Activated gamma-delta T cell treated with anti-CD3 and anti-CD28 coated beads, Interleukin-2, amount 50 U/mL, for 16 hours (primary cell): ENCODE measurements at regions not wholly inside any gene's neighbourhood (a gene's known extent, or its start where the extent isn't known, plus 50 kb on each side); places are given as distances from the start of the nearest gene placed in this dataset.

Source experiments
- DNase-seq: peaks from one replicate; pipeline ENCODE4 v3.0.0-alpha.2; 2020; ENCODE audit warnings: low read depth

DNA sequence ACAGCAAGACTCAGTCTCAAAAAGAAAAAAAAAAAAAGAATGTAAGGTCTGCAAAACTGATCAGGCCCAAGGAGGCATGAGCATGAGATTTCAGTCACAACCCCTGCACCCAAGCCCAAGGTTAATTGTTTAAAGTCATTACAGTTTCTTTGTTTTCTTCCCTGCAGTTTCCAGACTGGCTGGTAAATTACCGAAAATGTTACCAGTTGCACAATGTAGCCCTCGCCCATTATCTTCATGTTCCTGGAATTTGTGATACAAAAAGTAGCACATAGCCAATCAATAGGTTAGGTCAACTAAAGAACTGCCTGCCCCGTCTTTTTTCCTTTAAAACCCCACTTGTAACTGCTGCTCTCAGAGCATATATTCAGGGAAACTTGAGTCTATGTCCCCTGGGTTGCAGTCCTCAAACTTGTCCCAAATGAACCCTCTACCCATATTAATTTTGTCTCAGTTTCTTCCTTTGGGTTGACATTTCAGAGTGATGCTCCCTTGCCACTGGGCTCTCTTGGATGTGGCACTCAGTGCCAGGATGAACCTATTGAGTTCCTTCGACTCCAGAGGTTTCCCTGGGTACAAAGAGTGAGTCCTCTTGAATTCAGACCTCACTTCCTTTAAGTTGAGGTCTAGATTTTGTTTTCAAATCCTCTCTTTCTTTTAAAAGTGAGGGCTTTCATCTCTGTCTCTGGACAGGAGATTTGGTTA is 216.2 kb upstream of the HS6ST1 start:
- DNase-seq = no peak

DNA sequence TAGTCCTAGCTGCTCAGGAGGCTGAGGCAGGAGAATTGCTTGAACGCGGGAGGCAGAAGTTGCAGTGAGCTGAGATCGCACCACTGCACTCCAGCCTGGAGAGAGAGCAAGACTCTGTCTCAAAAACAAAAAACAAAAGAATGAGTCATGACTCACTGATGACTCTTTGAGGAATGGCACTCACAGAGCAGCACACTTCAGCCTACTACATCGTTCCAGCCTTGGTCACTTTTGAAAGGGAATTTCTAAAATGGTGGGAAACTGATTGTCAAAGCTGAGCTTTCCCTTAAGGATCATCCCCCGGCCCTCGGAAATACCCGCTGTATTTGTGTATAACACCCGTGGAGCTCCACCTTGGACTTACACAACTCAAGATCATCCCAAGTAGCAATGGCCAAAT is 217.3 kb upstream of the HS6ST1 start:
- DNase-seq = no peak

DNA sequence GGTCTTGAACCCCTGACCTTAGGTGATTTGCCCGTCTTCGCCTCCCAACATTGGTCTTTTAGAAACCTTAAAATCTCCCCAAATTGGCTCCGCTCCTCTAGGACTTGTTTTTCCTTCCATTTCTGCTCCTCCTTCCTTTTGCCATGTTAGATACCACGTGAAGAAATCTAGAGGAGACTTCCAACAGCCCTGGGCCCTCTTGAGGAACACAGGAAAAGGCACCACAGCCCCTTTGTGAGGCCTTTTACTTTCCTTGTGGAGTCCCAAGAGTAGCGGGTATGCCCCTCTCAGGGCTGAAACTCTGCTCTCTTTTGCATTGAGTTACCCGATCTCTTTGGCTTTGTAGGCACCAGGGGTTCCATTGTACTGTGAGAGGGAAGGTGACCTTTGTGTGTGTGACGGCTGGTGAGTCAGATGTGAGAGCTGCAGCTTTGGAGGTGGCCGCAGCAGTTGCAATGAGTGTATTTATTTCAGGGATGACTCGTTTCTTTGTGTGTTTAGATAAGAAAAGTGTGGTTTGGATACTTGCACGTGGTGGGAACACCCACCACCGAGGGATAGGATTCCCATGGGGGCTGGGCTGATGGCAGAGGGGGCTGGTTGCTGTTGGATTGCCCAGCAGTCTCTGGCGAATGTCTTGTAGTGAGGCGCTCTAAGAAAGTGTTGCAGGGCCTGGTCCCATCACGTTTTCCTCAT is 218.4 kb upstream of the HS6ST1 start:
- DNase-seq = no peak

DNA sequence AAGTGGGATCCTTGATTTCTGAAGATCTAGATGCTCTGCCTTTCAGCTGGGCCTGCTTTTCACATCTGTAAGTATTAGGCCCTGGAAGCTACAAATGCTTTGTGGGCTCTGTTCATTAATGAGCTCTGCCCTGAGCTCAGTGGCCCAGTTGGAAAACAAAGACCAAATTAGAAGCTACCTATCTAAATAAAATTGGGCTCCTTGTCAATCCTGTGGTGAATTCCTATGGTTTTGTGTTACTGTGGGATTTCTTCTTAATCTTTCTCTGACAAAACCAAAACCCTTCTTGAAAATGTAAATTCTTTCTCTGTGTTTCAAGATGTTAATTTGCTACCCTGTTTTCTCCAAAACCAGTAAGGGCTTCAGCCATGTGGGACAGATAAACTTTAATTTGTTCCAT is 219.0 kb upstream of the HS6ST1 start:
- no peak for DNase-seq

- no peak for DNase-seq
Measured at GRCh38 chr2:128538396-128538795, 219.7 kb upstream of the HS6ST1 start.

GRCh38 chr2:128540670-128541069 is 222.0 kb upstream of the HS6ST1 start:
- DNase-seq = no peak

DNA sequence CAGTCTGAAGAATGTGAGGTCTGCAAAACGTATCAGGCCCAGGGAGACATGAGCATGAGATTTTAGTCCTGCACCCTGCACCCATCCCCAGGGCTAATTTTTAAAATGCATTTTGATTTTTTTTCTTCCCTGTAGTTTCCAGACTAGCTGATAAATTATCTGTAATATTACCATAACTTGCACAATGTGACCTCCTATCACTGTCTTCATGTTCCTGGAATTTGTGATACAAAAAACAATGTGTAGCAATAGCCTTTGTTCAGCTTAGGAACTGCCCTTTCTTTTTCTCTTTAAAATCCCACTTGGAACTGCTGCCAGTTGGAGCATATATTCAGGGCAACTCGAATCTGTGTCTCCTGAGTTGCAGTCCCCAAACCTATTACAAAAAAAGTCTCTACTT is 222.8 kb upstream of the HS6ST1 start:
- no peak for DNase-seq

GRCh38 chr2:128543036-128543435 is 224.4 kb upstream of the HS6ST1 start:
- no peak for DNase-seq

- no peak for DNase-seq
Measured at GRCh38 chr2:128543646-128544045, 225.0 kb upstream of the HS6ST1 start.

GRCh38 chr2:128544321-128545037 is 225.8 kb upstream of the HS6ST1 start:
- DNase-seq = no peak

DNA sequence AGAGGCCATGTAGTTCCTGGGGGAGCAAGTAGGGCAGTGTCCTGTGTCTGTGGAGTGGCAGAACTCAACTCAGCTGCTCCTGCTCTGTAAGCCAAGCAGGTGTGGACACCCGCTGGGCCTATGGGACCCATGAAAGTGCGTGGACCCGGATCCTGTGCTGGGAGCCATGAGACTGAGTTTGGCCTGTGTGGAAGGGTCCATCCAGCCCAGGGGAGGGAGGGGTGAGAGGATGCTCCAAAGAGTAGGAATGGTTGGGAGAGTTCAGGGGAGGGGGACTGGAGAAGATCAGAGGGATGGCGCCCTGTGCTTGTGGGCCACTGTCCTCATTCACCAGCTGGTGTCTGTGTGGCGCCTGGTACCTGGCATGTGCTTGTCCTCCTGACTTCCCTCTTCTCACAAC is 226.4 kb upstream of the HS6ST1 start:
- DNase-seq = no peak

DNA sequence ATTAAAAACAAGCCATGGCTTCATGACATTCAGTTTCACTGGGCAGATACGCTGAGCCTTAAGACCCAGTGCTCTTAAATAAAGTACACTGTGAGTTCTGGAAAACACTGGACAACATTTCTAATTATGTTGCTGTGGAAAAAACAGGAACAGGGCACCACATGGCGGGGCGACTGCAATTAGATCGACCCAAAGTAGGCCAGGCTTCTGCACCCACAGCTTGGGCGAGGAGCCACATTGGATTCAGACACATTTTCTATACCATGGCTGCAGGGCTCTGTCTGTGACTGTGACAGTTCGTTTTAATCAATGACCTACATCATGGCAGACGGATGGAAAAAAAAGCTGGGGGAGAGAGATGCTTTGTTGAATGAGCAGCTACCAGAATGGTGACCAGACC is 227.2 kb upstream of the HS6ST1 start:
- DNase-seq = no peak

DNA sequence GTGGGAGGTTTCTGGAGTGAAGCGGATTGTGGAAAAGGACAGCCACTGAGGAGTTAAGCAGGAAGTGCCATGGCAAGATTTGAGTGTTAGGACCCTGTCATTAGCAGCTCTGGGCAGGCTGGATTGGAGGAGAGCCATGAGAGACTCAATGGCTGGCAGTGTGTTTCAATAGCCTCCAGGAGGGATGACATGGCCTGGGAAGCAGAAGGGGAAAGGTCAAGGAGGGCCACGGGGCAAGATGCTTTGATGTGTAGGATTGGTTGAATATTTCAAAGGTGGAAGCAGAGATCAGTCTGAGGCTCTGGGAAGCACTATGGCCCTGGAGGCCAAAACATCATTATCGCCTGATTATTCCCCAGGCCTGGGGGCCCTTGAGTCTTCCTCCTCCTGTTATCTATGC is 229.0 kb upstream of the HS6ST1 start:
- no peak for DNase-seq

DNA sequence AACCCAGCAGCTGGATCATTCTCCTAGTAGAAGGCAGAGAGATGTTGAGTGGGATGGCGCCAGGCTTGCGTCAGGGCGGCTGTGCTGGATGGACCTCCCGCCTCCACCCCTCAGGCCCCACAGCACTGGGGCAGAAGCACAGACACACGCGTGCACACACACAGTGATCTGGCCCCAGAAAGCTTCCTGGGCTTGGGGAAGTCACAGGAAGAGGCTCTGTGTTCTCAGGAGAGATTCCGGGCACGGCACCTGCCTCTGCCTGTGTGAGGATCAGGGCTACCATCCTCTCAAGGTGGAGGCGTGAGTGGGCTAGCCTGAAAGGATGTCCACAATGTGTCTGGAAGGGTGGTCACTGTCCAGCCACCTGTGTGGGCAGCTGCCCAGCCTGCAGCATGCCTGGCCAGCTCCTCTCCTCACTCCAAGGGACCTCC is 229.8 kb upstream of the HS6ST1 start:
- DNase-seq = no peak

DNA sequence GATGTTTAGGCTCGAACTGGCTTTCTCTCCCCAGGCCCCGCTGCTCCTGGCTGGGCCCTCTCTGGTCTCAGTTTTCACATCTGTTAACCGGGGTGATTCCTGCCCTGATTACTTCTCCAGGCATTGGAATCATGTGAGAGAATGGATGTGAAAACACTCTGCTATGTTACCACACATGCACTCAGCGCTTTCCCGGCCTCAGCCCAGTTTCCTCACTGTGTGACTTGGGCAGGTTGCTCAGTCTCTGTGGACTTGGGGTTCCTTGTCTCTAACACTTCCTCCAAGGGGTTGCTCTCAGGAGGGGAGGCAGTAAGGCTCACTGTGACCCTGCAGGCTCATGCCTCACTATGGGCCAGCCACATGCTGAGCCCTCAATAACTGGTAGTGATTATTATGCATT is 230.4 kb upstream of the HS6ST1 start:
- no peak for DNase-seq

DNA sequence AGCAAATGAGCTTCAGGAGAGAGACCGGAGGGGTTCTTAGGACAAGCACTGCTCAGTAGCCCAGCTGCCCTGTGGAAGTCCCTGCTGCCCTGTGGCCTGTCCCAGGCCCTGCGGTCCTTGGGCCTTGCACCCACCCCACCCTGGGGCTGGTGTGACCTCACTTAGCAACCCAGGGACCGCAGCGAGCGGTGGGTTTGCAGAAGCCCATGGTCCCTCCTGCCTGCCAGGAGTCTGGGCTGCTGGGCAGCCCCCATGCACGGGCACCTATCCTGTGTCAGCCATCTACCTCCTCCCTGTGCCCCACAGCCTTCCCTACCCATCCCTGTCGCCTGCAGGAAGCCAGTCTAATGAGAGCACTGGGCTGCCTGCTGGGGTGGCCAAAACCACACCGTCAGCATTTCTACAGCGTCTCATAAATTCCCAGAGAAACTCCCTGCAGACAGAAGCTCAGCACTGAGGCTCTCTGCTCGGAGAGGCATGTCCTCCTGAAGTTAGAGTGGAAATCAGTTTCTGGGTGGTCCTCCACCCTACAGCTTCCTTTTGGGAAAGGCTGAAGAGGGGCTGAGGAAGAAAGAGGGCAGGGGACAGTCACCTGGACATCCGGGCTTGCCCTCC is 231.1 kb upstream of the HS6ST1 start:
- no peak for DNase-seq

DNA sequence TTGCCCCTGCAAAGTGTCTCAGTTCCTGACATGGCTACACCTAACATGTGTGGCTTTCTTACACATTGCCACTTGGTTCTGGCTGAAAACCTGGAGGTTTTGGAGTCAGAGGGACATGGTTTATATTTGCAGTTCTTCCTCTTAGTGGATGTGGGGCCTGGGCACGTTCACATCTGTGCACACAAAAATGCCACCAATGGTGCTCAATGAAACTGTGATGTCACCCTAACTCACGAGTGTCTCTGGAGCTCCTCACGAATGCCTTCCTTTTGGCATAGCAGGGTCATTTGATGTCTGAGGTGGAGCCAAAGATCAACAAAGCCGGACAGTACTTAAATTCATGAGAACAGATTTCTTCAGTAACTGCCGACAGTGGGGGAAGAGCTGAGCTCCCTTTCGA is 231.7 kb upstream of the HS6ST1 start:
- DNase-seq = no peak

GRCh38 chr2:128550801-128551416 is 232.2 kb upstream of the HS6ST1 start:
- DNase-seq = no peak

DNA sequence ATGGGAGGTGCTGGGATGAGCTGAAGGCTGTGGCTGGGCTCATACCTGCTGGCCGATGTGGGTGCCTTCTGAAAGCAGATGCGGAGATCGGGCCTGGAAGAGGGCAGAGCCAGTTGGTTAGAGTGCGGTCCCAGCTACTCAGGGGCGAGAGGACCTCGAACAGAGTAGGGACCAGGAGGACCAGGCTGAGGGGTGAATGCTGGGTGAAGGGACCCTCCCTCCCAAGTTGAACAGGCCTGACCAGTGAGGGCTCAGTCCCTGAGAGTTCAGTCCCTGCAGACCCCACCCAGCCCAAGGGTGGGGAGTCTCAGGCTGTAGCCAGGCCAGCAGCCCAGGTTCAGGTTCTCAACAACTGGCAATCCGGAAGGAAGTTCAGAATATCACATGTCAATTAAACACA is 232.8 kb upstream of the HS6ST1 start:
- DNase-seq = no peak

GRCh38 chr2:128552141-128552805 is 233.6 kb upstream of the HS6ST1 start:
- no peak for DNase-seq

DNA sequence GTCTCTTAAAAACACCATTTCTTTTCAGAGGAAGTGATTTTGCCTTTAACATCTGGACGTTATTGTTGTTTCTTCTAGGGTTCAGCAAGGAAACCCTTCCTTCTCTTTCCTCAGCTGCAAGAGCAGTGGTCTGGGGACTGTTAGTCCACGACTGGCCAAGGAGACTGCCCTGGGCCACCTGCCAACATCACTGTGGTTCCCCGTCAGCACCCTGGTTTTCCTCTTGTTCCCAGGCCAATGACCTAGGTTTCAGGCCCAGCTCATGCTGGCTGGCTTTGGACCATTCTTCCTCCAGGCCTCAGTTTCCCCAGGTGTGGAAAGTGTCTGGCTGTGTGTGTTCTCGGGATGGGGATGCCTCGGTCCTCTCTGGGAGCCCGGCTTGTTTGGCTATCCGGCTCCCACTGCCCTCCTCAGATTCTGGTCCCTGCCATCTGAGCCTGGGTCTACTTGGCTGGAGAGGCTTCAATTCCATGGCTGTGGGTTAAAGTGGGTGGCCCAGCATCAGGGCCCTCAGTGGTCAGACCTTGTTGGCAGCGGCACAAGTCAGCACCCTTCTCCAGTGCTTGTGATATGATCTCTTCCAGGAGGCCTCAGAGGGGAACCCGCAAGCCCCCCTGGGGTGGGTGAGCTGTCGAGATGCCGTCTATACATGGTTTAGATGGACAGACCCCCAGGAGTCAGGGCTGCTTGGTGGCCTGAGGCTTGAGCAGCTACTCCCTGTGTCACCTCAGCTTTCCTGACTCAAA is 234.3 kb upstream of the HS6ST1 start:
- no peak for DNase-seq
